Suppressor macrophage treated with lipopolysaccharide for 1 hour (primary cell): ENCODE measurements at regions not wholly inside any gene's neighbourhood (a gene's known extent, or its start where the extent isn't known, plus 50 kb on each side); places are given as distances from the start of the nearest gene placed in this dataset.
"Not testable (repeated sequence)": the region's sequence is repeated elsewhere in the genome, so short reads cannot be mapped to it uniquely, and the experiment has no call there.

ENCODE experiments used
- DNase-seq, 3 donors: peaks; one replicate each; pipeline ENCODE4 v3.0.0-alpha.2; 2020 to 2022

DNA sequence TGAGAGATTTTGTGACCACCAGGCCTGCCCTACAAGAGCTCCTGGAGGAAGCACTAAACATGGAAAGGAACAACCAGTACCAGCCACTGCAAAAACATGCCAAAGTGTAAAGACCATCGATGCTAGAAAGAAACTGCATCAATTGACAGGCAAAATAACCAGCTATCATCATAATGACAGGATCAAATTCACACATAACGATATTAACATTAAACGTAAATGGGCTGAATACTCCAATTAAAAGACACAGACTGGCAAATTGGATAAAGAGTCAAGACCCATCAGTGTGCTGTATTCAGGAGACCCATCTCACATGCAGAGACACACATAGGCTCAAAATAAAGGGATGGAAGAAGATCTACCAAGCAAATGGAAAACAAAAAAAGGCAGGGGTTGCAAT lies 182.4 kb downstream of the PRELID2 start:
- DNase-seq, result not testable (repeated sequence)

GRCh38 chr5:145647137-145647536 lies 188.0 kb downstream of the PRELID2 start:
- not testable (repeated sequence) for DNase-seq

- not testable (repeated sequence) for DNase-seq
Observed at GRCh38 chr5:145643214-145643613, 191.9 kb downstream of the PRELID2 start.

GRCh38 chr5:145637396-145637795 lies 197.7 kb downstream of the PRELID2 start:
- no peak for DNase-seq

DNA sequence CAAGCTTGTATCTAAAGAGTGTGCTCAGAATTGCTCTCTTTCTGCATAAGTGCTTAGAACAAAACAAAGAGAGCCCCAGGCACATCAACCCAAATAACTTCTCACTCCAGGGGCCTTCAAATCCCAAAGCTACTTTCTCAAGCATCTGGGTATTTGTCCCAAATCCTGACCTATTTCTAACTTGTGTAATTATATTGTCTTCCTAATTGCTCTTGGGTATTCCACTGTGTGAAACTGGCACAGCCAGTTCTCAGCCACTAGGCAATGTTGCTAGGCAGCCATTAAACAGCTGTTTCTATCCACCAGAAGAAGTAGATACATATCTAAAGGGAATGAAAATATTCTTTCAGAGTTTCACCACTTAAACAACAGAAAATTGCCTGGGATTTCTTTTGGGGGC lies 198.8 kb downstream of the PRELID2 start:
- DNase-seq, result no peak

GRCh38 chr5:145633474-145633873 lies 201.7 kb downstream of the PRELID2 start:
- no peak for DNase-seq

DNA sequence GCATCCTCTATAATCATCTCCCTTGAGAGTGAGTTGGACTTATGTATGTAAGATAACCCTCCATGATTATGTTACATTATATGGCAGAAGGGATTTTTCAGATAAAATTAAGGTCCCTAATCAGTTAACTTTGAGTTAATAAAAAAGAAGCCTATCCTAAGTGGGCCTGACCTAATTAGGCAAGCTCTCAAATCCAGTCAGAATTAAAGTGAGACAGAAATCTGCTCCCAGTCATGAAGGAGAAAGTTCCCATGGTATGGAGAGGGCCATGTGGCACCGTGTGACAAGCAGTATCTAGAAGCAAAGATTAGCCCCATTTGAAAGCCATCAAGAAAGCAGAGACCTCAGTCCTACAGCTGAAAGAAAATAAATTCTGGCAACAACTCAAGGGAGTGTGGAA lies 202.4 kb downstream of the PRELID2 start:
- no peak for DNase-seq

- DNase-seq, result no peak
Observed at GRCh38 chr5:145629047-145629446, 206.1 kb downstream of the PRELID2 start.

DNA sequence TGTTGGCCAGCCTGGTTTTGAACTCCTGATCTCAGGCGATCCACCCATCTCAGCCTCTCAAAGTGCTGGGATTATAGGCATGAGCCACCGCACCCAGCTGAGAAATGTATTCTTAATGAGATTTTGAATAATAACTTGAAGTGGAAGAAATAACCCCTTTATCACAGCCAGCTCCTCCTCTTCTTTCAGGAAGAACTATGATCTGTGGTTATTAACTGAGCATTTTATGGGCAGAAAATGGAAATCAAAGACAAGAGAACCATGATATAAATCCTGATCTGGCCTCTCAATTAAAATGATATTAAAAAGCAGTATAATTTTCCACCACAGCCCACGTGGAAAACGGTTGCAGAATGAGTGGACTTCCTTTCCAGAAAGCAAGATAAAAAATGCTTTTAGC lies 206.6 kb downstream of the PRELID2 start:
- no peak for DNase-seq

GRCh38 chr5:145619806-145620310 lies 215.3 kb downstream of the PRELID2 start:
- no peak for DNase-seq

GRCh38 chr5:145616739-145617138 lies 218.4 kb downstream of the PRELID2 start:
- not testable (repeated sequence) for DNase-seq

GRCh38 chr5:145598983-145599382 lies 236.2 kb downstream of the PRELID2 start:
- DNase-seq, result no peak

- DNase-seq, result no peak
Observed at GRCh38 chr5:145598184-145598583, 237.0 kb downstream of the PRELID2 start.

DNA sequence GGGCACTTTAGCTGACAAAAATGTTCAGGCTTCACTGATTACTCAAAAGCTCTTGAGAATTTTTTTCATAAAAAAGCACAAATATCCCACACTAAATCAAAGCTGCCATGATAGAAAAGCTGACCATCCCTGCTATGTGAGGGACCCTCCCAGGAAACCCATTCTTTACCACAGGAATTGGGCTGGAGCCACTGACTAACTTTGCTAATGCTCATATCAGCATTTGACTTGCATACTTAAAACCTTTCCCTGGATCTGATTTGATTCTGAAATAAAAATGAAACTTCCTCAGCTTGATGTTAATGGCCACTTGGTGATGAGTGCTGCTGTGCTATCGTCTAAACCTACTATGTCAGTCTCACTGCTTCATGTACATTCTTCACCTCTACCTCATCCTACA lies 243.6 kb downstream of the PRELID2 start:
- no peak for DNase-seq

GRCh38 chr5:145589063-145589462 lies 246.1 kb downstream of the PRELID2 start:
- DNase-seq, result no peak

DNA sequence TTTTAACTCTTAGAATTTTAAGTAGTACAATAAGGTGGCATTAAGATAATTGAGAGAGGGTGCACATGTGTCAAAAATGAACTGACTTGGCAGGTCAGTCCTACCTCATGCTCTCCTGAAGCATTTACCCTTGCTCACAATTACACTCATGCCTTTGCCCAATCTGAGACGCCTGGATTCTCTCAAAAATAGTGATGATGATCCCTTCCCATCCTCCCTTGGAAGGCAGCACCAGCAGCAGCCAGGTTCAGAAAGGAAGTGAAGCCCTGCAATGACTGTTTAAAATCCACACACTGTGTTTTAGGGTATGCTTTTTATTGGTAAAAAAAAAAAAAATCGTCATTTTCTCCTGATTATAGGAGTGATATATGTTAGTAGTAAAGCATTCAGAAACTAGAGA lies 246.6 kb downstream of the PRELID2 start:
- no peak for DNase-seq

DNA sequence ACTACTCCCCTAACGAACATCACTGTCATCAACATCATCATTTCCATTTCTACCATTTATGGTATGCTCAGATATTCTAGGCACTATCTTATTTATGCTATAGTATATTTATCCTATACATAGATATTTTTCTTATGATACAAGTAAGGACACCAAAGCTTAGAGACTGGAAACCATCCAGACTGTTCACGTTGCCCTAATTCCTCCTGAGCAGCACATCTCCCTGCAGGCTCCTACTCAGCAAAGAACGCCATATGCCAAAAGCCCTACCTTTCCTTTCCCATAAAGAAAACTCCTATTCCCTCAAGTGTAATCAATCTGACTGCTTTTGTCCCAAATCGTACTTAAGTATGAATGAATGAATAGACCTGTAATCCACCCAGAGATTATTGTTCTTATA lies 247.0 kb downstream of the PRELID2 start:
- no peak for DNase-seq

DNA sequence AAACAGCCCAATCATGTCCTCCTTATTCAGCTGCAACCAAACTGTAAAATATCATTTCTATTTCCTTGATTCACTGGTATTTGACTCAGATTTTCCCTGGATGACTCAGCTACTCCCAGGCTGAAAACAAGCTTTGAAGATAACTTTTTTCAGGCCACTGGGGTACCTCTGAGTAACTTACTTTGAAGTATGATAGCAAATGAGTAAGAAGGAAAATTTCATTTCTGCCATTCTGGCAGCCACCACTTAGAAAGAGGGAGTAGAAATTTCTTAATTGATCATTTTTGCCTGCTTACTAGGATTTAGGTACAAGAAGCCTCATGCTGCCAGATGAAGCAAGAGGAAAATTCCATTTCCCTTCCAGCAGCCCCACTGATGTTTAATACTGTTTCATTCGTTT lies 247.4 kb downstream of the PRELID2 start:
- DNase-seq, result no peak

- no peak for DNase-seq
Observed at GRCh38 chr5:145587308-145587672, 247.9 kb downstream of the PRELID2 start.

DNA sequence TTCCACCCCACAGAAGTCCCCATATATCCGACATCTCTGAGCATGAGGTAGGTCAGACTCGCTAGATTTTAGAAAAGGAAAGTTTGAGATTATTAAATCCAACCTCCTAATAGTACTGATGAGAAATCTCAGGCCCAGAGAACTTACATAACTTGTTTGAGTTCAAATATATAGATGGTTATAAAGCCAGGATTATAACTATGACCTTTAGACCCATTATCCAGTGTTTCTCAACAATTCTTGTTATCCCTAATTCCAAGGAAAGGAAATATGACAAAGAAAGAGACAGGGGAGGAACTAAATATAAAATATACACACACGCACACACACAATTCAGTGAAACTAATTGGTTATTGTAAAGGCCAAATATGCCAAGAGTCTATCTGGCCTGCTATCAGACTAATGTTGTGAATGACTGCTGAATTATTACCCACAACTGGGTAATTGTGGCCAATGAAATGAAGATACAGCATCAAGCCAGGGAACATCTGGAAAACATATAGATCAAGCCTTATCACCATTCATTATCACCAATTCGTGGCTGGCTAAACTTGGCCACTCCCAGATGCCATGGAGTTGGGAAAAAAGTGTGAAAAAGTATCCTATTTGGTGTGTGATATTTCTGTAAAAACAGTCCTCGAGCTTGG lies 248.4 kb downstream of the PRELID2 start:
- DNase-seq, result no peak

- no peak for DNase-seq
Observed at GRCh38 chr5:145585443-145586148, 249.5 kb downstream of the PRELID2 start.

DNA sequence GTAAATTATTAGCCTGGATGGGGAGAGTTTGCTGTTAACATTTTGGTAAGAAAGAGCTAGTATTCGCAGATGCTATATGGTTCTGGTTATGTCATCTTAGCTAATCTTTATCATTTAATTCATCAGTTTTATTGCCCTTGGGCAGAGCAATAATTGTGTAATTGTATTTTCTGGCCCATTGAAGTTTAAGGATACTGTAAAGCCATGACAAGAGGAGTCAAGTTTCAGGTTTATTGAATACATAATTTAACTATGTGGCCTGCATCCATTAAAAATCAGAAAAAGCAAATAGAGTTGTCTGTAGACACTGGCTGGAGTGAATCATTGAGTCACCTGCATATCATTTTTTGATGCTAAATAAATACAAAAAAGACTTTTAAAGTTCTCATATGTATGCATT lies 255.8 kb downstream of the PRELID2 start:
- DNase-seq, result no peak

DNA sequence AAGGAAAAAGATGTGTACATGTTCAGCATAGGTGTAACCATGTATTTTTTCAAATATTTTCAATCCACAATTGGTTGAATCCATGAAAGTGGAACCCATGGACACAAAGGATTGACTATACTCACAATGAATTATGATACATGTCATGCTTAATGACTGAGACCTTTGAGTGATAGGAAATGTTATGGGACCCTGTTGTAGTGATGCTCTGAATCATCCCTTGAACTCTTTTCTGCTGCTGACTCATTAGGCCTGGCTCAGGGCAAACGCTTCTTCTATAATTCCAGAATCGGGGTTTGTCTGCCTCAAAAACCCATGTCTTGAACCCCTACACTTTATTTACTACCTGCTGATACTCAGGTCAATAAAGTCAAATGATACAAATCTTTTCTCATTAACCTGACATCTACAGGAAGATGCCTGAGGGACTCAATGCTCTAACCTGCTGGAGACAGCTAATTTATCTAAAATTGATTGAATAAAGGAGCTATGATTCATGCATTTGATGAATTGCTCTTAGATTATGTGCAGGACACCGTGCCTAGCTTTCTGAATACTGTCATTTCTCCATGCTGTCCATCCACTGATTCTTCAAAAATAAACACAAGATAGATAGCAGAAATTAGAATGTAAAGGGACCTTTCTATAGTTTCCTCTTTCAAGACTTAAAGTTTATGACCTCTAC lies 260.1 kb downstream of the PRELID2 start:
- no peak for DNase-seq

DNA sequence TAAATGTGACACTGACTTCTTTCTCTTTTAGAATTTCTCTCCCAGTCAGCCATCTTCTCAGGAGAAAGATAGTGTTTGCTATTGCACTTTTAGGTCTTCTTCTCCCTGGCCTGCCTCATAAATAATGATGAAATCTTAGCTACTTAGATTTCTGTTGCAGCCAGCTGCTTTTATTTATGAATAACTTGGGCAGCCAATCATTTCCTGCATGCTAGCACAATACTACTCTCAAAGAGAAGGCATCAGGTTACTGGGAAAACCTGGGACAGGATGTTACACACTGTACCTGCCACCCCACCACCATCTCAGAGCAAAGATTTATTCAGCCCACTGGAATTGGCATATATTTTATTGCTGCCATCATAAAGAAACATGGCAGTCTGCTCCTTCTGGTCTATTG lies 266.6 kb downstream of the PRELID2 start:
- no peak for DNase-seq
